H1 (cell line): ENCODE measurements at regions not wholly inside any gene's neighbourhood (a gene's known extent, or its start where the extent isn't known, plus 50 kb on each side); places are given as distances from the start of the nearest gene placed in this dataset.

ENCODE experiments used
- CBX8 ChIP-seq: fragments of 300-800, 300-1000 bp; sonication (generic); IDR thresholded peaks from 2 replicates; pipeline ENCODE4 v1.7.1; 2016; ENCODE audit warnings: low read depth, low read length, borderline replicate concordance
- CTBP2 ChIP-seq: IDR thresholded peaks from 2 replicates; pipeline ENCODE4 v1.7.0; 2011; ENCODE audit warnings: borderline replicate concordance, mild to moderate bottlenecking, moderate library complexity, mixed read lengths, low read length; ENCODE audit not compliant: insufficient read depth, insufficient read length
- KDM4A ChIP-seq: IDR thresholded peaks from one replicate; pipeline ENCODE4 v1.7.1; 2012; ENCODE audit warnings: low read depth, mild to moderate bottlenecking, moderate library complexity, low read length, inconsistent platforms; ENCODE audit not compliant: severe bottlenecking
- PHF8 ChIP-seq: fragments of 200-600 bp; sonication (generic); conservative IDR thresholded peaks from 2 replicates; pipeline ENCODE4 v1.7.1; 2012; ENCODE audit warnings: low read depth, mild to moderate bottlenecking, inconsistent platforms, low read length, moderate library complexity
- RFX5 ChIP-seq: IDR thresholded peaks from 2 replicates; pipeline ENCODE4 v1.6.1; 2011; ENCODE audit warnings: low read depth, low read length, improper control_type of control experiment, borderline replicate concordance
- TCF12 ChIP-seq: IDR thresholded peaks from 2 replicates; pipeline ENCODE4 v1.6.1; 2011; ENCODE audit warnings: low read depth, mild to moderate bottlenecking, low read length
- YY1 ChIP-seq: IDR thresholded peaks from 2 replicates; pipeline ENCODE4 v1.6.1; 2011; ENCODE audit warnings: low read depth, mild to moderate bottlenecking, low read length
- TF ChIP-seq, protein P1 (sequence below): IDR thresholded peaks from 2 replicates; pipeline ENCODE4 v1.6.1; 2012; ENCODE audit warnings: inconsistent platforms

DNA sequence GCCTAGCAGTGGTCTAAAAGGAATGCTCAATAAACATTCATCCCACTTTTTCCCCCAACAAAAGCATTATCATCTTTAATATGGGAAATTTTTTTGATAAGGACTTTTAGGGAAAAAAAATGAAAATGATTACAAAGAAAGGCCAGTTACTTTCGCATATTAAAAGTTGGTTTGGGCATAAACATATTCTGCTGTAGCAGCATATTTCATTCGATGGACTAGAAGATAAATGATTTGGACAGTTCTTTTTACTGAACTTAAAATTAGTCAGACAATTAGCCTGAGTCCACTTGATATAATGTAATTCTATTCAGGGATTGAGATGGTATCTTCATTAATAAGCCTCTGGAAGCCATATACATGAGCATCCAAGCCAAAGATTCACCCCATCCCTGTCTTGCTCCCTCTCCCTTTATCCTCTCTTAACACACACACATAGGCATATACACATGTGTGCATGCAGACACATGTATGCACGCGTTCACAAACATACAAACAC lies 299.1 kb downstream of the NUAK1 start (continued):
- no peak for TF ChIP-seq CTBP2
- TF ChIP-seq KDM4A: no peak
- no peak for TF ChIP-seq PHF8
- TF ChIP-seq TCF12: no peak
- no peak for TF ChIP-seq RFX5
- TF ChIP-seq, protein P1, sequence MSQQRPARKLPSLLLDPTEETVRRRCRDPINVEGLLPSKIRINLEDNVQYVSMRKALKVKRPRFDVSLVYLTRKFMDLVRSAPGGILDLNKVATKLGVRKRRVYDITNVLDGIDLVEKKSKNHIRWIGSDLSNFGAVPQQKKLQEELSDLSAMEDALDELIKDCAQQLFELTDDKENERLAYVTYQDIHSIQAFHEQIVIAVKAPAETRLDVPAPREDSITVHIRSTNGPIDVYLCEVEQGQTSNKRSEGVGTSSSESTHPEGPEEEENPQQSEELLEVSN: no peak
- no peak for TF ChIP-seq CBX8
- TF ChIP-seq YY1: no peak
